Small intestine (tissue), 7 donors: ENCODE measurements at regions not wholly inside any gene's neighbourhood (a gene's known extent, or its start where the extent isn't known, plus 50 kb on each side); places are given as distances from the start of the nearest gene placed in this dataset.
"Not testable (repeated sequence)": the region's sequence is repeated elsewhere in the genome, so short reads cannot be mapped to it uniquely, and the experiment has no call there.

ENCODE experiments used
- DNase-seq, 2 donors: peaks; one replicate each; pipeline versions ENCODE4 v3.0.0 to v3.0.0-alpha.2; 2013
- FAIRE-seq: peaks from 2 replicates; lab custom pipeline; 2012; peaks lifted over from hg19 to GRCh38; lab: Jason Lieb, UNC
- H3K27ac ChIP-seq, 3 donors: one replicate each; pipeline ENCODE4 v1.5.1; 2013; ENCODE audit warnings: low read length in 2 of 3, mild to moderate bottlenecking in 2 of 3, control low read depth in 1 of 3, inconsistent platforms in 1 of 3, low read depth in 1 of 3, moderate library complexity in 1 of 3
- H3K27me3 ChIP-seq, 3 donors: one replicate each; pipeline ENCODE4 v1.6.1; 2013; ENCODE audit warnings: low read length in 3 of 3, inconsistent platforms in 1 of 3; ENCODE audit not compliant: control insufficient read depth in 3 of 3, insufficient read depth in 3 of 3
- H3K36me3 ChIP-seq, 3 donors: one replicate each; pipeline ENCODE4 v1.6.1; 2013; ENCODE audit warnings: low read length in 3 of 3, inconsistent platforms in 1 of 3, low read depth in 1 of 3, mild to moderate bottlenecking in 1 of 3, moderate library complexity in 1 of 3; ENCODE audit not compliant: control insufficient read depth in 3 of 3, insufficient read depth in 2 of 3
- H3K4me1 ChIP-seq, 3 donors: one replicate each; pipeline ENCODE4 v1.6.1; 2013; ENCODE audit warnings: low read length in 2 of 3, inconsistent platforms in 1 of 3, low read depth in 1 of 3, mild to moderate bottlenecking in 1 of 3, moderate library complexity in 1 of 3; ENCODE audit not compliant: control insufficient read depth in 3 of 3, insufficient read depth in 2 of 3
- H3K4me3 ChIP-seq, 3 donors: one replicate each; pipeline ENCODE4 v1.5.1; 2013; ENCODE audit warnings: low read length in 3 of 3, control low read depth in 1 of 3, inconsistent platforms in 1 of 3, low read depth in 1 of 3, mild to moderate bottlenecking in 1 of 3, moderate library complexity in 1 of 3
- H3K9me3 ChIP-seq, 2 donors: one replicate each; pipeline ENCODE4 v1.6.1; 2013; ENCODE audit warnings: low read depth in 1 of 2, low read length in 1 of 2; ENCODE audit not compliant: control insufficient read depth in 2 of 2, insufficient read depth in 1 of 2
- WGBS, 3 donors: extraction: QIAGEN DNeasy Blood & Tissue Kit; methylation state at CpG; one replicate each; pipeline ENCODE4 v1.1.7; 2013; 5-methylcytosine and 5-hydroxymethylcytosine counted together
- donor health status: healthy with polysubstance abuse.
- donor health status: control.
- donor health status: control.
- donor health status: Bipolar disorder and iron deficiency.
- donor health status: healthy.

- H3K9me3 ChIP-seq, result no peaks in the 10 kb centered on the region
Measured at GRCh38 chr5:174625591-174626350, 98.6 kb upstream of the MSX2 start.

GRCh38 chr5:174626369-174626920 lies 97.9 kb upstream of the MSX2 start:
- no peaks in the 10 kb centered on the region for H3K4me1 ChIP-seq
- peaks cover 0 to 6% (median 0%) of the 10 kb centered on the region in 3 donors for H3K27me3 ChIP-seq
- no peak overlapping the region for H3K4me3 ChIP-seq
- no peaks in the 10 kb centered on the region for H3K36me3 ChIP-seq
- H3K27ac ChIP-seq, result no peak overlapping the region
- FAIRE-seq (no peak), DNase-seq (no peak)
- H3K9me3 ChIP-seq, result no peaks in the 10 kb centered on the region
- WGBS, 3 donors, result 65 to 92% (median 83%) methylated on average over 7 of the region's 7 CpGs

More at GRCh38 chr5:174625591-174626350, 98.6 kb upstream of the MSX2 start:
- Histone ChIP-seq H3K27me3 (peaks cover 0 to 6% (median 0%) of the 10 kb centered on the region in 3 donors), H3K27ac (no peak overlapping the region), H3K36me3 (no peaks in the 10 kb centered on the region), H3K4me3 (no peak overlapping the region), H3K4me1 (no peaks in the 10 kb centered on the region)
- DNase-seq, result peak in 1 of 2 donors; percentile 18
- no peak for FAIRE-seq
- 45 to 46% (median 46%) methylated on average over 11 of the region's 11 CpGs for WGBS, 3 donors

- WGBS, 3 donors, result 56 to 64% (median 59%) methylated on average over 6 of the region's 6 CpGs
- no peak for FAIRE-seq
- no peaks in the 10 kb centered on the region for H3K36me3 ChIP-seq
- H3K27ac ChIP-seq, result no peak overlapping the region
- no peaks in the 10 kb centered on the region for H3K27me3 ChIP-seq
- no peaks in the 10 kb centered on the region for H3K4me1 ChIP-seq
- H3K9me3 ChIP-seq, result no peaks in the 10 kb centered on the region
- no peak overlapping the region for H3K4me3 ChIP-seq
- no peak for DNase-seq
Measured at GRCh38 chr5:174636094-174636493, 88.3 kb upstream of the MSX2 start.

GRCh38 chr5:174642816-174643405 lies 81.5 kb upstream of the MSX2 start:
- no peak overlapping the region for H3K4me3 ChIP-seq
- DNase-seq, result no peak
- H3K27me3 ChIP-seq, result no peaks in the 10 kb centered on the region
- H3K36me3 ChIP-seq, result no peaks in the 10 kb centered on the region
- H3K9me3 ChIP-seq, result peaks cover 0 to 5% of the 10 kb centered on the region in 2 donors
- no peak for FAIRE-seq
- no peak overlapping the region for H3K27ac ChIP-seq
- 15 to 42% (median 37%) methylated on average over 4 of the region's 4 CpGs for WGBS, 3 donors
- H3K4me1 ChIP-seq, result no peaks in the 10 kb centered on the region

GRCh38 chr5:174644436-174644835 lies 79.9 kb upstream of the MSX2 start:
- H3K27me3 ChIP-seq, result no peaks in the 10 kb centered on the region
- FAIRE-seq (no peak), DNase-seq (no peak)
- WGBS, 3 donors, result 70 to 80% (median 76%) methylated on average over 3 of the region's 3 CpGs
- H3K4me1 ChIP-seq, result no peaks in the 10 kb centered on the region
- no peak overlapping the region for H3K4me3 ChIP-seq
- no peak overlapping the region for H3K27ac ChIP-seq
- H3K36me3 ChIP-seq, result no peaks in the 10 kb centered on the region
- peaks cover 0 to 5% of the 10 kb centered on the region in 2 donors for H3K9me3 ChIP-seq

GRCh38 chr5:174644923-174645322 lies 79.5 kb upstream of the MSX2 start:
- H3K36me3 ChIP-seq, result no peaks in the 10 kb centered on the region
- H3K27me3 ChIP-seq, result no peaks in the 10 kb centered on the region
- no peak overlapping the region for H3K4me3 ChIP-seq
- FAIRE-seq (no peak), DNase-seq (no peak)
- peaks cover 0 to 5% of the 10 kb centered on the region in 2 donors for H3K9me3 ChIP-seq
- no peak overlapping the region for H3K27ac ChIP-seq
- no peaks in the 10 kb centered on the region for H3K4me1 ChIP-seq

- H3K27ac ChIP-seq, result no peak overlapping the region
- peaks cover 0 to 5% of the 10 kb centered on the region in 2 donors for H3K9me3 ChIP-seq
- H3K4me1 ChIP-seq, result no peaks in the 10 kb centered on the region
- WGBS, 3 donors, result 90 to 94% (median 91%) methylated on average over 4 of the region's 4 CpGs
- no peaks in the 10 kb centered on the region for H3K36me3 ChIP-seq
- no peak overlapping the region for H3K4me3 ChIP-seq
- DNase-seq, result no peak
- no peak for FAIRE-seq
- H3K27me3 ChIP-seq, result no peaks in the 10 kb centered on the region
Measured at GRCh38 chr5:174645677-174646076, 78.7 kb upstream of the MSX2 start.

GRCh38 chr5:174648618-174649017 lies 75.8 kb upstream of the MSX2 start:
- H3K36me3 ChIP-seq, FAIRE-seq, H3K4me3 ChIP-seq, H3K4me1 ChIP-seq, H3K9me3 ChIP-seq, H3K27ac ChIP-seq, H3K27me3 ChIP-seq, DNase-seq: not testable (repeated sequence)
- WGBS, 3 donors, result 83 to 88% (median 86%) methylated on average over 4 of the region's 4 CpGs
